Fibroblast of mammary gland (primary cell): ENCODE measurements at regions not wholly inside any gene's neighbourhood (a gene's known extent, or its start where the extent isn't known, plus 50 kb on each side); places are given as distances from the start of the nearest gene placed in this dataset.

Experiments used
- DNase-seq: peaks from one replicate; pipeline ENCODE4 v3.0.0-alpha.2; 2010; ENCODE audit warnings: low read depth
- H3K4me3 ChIP-seq: 2 replicates; pipeline ENCODE4 v1.5.1; 2011; ENCODE audit warnings: low read depth, mild to moderate bottlenecking, low read length, moderate library complexity; ENCODE audit not compliant: control insufficient read depth
- CTCF ChIP-seq: conservative IDR thresholded peaks from 2 replicates; pipeline ENCODE4 v1.5.1; 2011; ENCODE audit warnings: low read depth, low read length, inconsistent platforms; ENCODE audit not compliant: control insufficient read depth, insufficient read depth

DNA sequence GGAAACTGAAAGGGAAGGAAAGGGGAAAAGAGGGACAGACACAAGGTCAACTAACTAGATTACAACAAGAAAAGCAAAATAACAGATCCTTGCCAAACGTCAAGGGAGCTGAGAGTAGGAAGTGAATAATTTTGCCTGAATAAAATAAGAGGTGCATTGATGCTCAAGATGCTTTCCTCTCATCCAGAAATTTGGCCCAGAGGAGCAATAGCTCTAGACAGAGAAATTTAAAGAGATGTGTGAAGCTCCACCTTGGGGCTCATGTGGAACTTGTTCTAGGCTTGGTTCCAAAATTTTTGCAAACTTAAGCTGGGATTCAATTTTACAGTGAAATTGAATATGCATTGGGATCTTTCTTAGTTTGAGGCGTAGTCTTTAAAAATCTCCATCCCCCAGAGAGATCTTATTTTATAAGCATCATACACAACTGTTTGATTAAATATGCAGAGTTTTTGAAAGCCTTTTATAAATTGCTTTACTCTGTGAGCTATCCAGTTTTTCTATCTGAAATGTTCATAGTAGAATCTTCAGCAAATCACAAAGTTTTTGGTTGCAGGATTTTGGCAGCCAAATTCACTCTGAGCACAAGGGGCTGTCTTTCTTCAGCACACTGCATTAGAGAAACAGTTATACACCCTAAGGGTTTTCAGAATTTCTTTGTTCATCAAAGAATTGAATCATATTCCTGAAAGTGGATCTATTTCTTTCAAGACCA is 1159.5 kb downstream of the ADGRL3 start:
- DNase-seq, result no peak
- no peak overlapping the region for H3K4me3 ChIP-seq
- no peak for TF ChIP-seq CTCF

GRCh38 chr4:62344915-62345314 is 1144.8 kb downstream of the ADGRL3 start:
- DNase-seq, result no peak
- no peak overlapping the region for H3K4me3 ChIP-seq
- TF ChIP-seq CTCF, result no peak

DNA sequence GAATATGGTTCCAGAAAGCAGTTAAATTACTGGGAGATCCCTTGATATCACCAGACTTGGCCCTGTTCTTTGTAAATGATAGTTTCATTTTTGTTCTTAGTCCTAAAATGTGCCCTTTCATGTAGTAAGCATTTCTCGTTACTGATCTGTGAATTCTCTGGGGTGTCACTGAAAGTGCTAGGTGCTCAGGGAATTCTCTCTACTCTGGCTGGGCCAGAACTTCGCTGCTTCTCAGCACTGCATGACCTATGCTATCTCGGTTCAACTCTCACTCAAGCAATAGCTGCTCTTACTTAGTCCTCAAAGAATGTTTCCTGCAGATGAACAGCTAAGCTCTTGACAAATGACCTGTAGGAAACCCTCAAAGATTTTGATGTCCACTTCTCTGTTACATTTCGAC is 1144.3 kb downstream of the ADGRL3 start:
- DNase-seq, result no peak
- TF ChIP-seq CTCF, result no peak
- no peak overlapping the region for H3K4me3 ChIP-seq

- H3K4me3 ChIP-seq, result no peak overlapping the region
- TF ChIP-seq CTCF, result no peak
- DNase-seq, result no peak
These were observed 1142.2 kb downstream of the ADGRL3 start for GRCh38 chr4:62342346-62342745.

DNA sequence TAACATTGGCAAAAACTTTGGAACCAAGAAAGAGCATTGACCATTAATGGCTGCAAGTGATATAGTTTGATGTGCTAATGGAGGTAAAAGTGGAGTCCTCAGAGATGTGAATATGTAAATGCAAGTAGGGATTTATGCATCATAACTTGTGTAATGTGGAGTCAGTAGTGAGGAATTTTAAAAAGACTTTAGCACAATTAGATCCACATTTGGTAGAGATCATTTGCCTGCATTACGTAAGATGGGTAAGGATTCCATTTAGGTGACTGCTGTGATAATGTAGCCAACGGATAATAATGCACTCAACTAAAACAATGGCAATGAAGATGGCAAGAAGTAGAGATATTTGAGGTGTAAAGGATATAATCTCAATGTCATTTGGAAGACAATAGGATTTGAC is 1128.4 kb downstream of the ADGRL3 start:
- no peak for TF ChIP-seq CTCF
- DNase-seq, result no peak
- H3K4me3 ChIP-seq, result no peak overlapping the region

DNA sequence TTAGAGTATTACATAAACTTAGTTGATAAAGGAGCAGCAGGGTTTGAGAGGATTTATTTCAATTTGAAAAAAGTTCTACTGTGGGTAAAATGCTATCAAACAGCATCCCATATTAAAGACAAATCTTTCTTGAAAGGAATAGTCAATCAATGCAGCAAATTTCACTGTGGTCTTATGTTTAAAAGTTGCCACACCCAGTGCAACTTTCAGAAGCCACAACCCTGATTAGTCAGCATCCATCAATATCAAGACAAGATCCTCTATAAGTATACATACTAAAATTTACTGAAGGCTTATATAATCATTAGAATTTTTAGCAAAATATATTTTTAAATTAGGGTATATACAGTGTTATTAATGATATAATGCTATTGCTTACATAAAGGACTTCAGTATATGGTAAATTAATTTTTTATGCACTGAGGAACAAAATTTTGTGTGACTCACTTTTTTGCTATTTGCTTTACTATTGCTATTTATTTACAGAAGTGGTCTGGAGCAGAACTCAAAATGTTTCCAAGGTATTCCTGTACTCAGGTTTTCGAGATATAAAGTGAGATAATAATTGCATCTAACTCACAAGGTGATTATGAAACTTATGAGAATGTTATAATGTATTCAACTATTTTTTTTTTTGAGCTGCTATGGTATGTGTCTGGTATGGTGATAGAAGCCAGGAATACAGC is 1127.6 kb downstream of the ADGRL3 start:
- no peak for DNase-seq
- no peak overlapping the region for H3K4me3 ChIP-seq
- TF ChIP-seq CTCF, result no peak

GRCh38 chr4:62324215-62324614 is 1124.1 kb downstream of the ADGRL3 start:
- no peak for TF ChIP-seq CTCF

More at GRCh38 chr4:62324215-62324614, 1124.1 kb downstream of the ADGRL3 start:
- no peak for DNase-seq
- H3K4me3 ChIP-seq, result no peak overlapping the region
